ENCODE measurements at regions not wholly inside any gene's neighbourhood (a gene's known extent, or its start where the extent isn't known, plus 50 kb on each side); places are given as distances from the start of the nearest gene placed in this dataset.

- TF ChIP-seq, protein P1, sequence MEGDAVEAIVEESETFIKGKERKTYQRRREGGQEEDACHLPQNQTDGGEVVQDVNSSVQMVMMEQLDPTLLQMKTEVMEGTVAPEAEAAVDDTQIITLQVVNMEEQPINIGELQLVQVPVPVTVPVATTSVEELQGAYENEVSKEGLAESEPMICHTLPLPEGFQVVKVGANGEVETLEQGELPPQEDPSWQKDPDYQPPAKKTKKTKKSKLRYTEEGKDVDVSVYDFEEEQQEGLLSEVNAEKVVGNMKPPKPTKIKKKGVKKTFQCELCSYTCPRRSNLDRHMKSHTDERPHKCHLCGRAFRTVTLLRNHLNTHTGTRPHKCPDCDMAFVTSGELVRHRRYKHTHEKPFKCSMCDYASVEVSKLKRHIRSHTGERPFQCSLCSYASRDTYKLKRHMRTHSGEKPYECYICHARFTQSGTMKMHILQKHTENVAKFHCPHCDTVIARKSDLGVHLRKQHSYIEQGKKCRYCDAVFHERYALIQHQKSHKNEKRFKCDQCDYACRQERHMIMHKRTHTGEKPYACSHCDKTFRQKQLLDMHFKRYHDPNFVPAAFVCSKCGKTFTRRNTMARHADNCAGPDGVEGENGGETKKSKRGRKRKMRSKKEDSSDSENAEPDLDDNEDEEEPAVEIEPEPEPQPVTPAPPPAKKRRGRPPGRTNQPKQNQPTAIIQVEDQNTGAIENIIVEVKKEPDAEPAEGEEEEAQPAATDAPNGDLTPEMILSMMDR (IDR thresholded peaks at IDR 0.05) = no peak
- DNase-seq (ENCODE audit: low spot score) (no peak), ATAC-seq (ENCODE audit: low FRiP score) (no peak)
Observed at GRCh38 chr6:40774932-40775331, 187.8 kb upstream of the LRFN2 start.

- TF ChIP-seq, protein P1 (IDR thresholded peaks at IDR 0.05) = no peak
- DNase-seq (ENCODE audit: low spot score) (no peak), ATAC-seq (ENCODE audit: low FRiP score) (no peak)
Observed at GRCh38 chr6:40770794-40771193, 183.6 kb upstream of the LRFN2 start.

- DNase-seq (ENCODE audit: low spot score) (no peak), ATAC-seq (ENCODE audit: low FRiP score) (no peak)
- TF ChIP-seq, protein P1 (IDR thresholded peaks at IDR 0.05) = no peak
Observed at GRCh38 chr6:40764726-40765125, 177.6 kb upstream of the LRFN2 start.

GRCh38 chr6:40762981-40763380 is 175.8 kb upstream of the LRFN2 start:
- TF ChIP-seq, protein P1 (IDR thresholded peaks at IDR 0.05) = no peak
- DNase-seq (ENCODE audit: low spot score) = no peak
- ATAC-seq (ENCODE audit: low FRiP score) = no peak

GRCh38 chr6:40760887-40761286 is 173.7 kb upstream of the LRFN2 start:
- TF ChIP-seq, protein P1 (IDR thresholded peaks at IDR 0.05) = no peak
- no peak for ATAC-seq (ENCODE audit: low FRiP score)
- no peak for DNase-seq (ENCODE audit: low spot score)

DNA sequence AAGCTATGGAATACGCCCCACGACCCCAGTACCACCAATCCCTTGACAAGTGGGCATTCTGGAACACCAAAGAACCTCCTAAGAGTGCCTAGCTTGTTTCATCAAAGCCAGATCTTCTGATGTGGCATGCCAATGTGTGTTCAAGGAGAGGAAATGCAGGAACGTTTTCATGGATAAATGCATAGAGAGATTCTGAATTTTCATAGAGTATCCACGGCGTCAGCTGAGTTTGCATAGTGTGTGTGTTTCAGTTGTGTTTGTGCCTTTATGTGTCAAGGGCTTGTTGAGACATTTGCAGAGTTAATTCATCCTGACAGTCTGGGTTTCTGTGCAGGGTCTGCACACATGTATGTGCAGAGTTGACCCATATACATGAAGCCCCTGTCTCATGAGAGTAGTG is 172.7 kb upstream of the LRFN2 start:
- TF ChIP-seq, protein P1 (IDR thresholded peaks at IDR 0.05) = no peak
- no peak for DNase-seq (ENCODE audit: low spot score)
- no peak for ATAC-seq (ENCODE audit: low FRiP score)

- DNase-seq (ENCODE audit: low spot score) = no peak
- ATAC-seq (ENCODE audit: low FRiP score) = no peak
- TF ChIP-seq, protein P1 (IDR thresholded peaks at IDR 0.05) = no peak
Observed at GRCh38 chr6:40759264-40759663, 172.1 kb upstream of the LRFN2 start.

Data from omental fat pad (tissue), 3 donors.